WI38 (cell line): ENCODE measurements at regions not wholly inside any gene's neighbourhood (a gene's known extent, or its start where the extent isn't known, plus 50 kb on each side); places are given as distances from the start of the nearest gene placed in this dataset.
"Not testable (repeated sequence)": the region's sequence is repeated elsewhere in the genome, so short reads cannot be mapped to it uniquely, and the experiment has no call there.

ENCODE experiments used
- H3K4me3 ChIP-seq: 2 replicates; pipeline ENCODE4 v1.5.1; 2011; ENCODE audit warnings: low read depth, mild to moderate bottlenecking, control low read depth, low read length
- TF ChIP-seq, protein P1 (sequence below): IDR thresholded peaks from 2 replicates; pipeline ENCODE4 v1.5.1; 2012; ENCODE audit warnings: low read depth, mild to moderate bottlenecking, control low read depth, low read length

DNA sequence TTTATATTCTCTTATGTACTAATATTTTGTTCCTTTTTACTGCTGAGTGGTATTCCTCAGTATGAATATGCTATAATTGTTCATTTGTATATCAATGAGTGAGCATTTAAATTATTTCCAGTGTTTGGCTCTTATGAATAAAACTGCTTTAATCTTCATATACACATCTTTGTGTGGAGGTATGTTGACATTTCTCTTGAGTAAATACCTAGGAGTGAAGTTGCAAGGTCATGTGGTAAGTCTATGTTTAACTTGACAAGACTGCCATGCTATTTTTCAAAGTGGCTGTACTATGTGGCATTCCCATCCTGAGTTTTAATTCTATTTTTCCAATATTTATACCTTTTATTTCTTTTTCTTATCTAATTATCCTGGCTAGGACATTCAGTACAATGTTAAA, 124.2 kb downstream of the ADSS2 start:
- TF ChIP-seq, protein P1, sequence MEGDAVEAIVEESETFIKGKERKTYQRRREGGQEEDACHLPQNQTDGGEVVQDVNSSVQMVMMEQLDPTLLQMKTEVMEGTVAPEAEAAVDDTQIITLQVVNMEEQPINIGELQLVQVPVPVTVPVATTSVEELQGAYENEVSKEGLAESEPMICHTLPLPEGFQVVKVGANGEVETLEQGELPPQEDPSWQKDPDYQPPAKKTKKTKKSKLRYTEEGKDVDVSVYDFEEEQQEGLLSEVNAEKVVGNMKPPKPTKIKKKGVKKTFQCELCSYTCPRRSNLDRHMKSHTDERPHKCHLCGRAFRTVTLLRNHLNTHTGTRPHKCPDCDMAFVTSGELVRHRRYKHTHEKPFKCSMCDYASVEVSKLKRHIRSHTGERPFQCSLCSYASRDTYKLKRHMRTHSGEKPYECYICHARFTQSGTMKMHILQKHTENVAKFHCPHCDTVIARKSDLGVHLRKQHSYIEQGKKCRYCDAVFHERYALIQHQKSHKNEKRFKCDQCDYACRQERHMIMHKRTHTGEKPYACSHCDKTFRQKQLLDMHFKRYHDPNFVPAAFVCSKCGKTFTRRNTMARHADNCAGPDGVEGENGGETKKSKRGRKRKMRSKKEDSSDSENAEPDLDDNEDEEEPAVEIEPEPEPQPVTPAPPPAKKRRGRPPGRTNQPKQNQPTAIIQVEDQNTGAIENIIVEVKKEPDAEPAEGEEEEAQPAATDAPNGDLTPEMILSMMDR, result no peak
- no peak overlapping the region for H3K4me3 ChIP-seq

DNA sequence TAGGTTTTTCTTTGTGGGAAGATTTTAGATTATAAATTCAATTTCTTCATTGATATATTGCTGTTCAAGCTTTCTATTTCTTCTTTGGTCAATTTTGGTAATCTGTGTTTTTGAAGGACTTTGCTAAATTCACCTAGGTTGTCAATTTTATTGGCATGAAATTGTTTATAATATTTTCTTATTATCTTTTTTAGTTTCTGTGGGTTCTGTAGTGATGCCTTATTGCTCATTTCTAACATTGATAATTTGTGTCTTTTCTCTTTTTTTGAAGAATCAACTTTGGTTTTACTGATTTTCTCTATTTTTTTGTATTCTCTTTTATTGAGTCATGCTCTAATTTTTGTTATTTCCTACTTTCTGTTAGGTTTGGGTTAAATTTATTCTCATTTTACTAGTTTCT, 123.2 kb downstream of the ADSS2 start:
- TF ChIP-seq, protein P1, result no peak
- no peak overlapping the region for H3K4me3 ChIP-seq

DNA sequence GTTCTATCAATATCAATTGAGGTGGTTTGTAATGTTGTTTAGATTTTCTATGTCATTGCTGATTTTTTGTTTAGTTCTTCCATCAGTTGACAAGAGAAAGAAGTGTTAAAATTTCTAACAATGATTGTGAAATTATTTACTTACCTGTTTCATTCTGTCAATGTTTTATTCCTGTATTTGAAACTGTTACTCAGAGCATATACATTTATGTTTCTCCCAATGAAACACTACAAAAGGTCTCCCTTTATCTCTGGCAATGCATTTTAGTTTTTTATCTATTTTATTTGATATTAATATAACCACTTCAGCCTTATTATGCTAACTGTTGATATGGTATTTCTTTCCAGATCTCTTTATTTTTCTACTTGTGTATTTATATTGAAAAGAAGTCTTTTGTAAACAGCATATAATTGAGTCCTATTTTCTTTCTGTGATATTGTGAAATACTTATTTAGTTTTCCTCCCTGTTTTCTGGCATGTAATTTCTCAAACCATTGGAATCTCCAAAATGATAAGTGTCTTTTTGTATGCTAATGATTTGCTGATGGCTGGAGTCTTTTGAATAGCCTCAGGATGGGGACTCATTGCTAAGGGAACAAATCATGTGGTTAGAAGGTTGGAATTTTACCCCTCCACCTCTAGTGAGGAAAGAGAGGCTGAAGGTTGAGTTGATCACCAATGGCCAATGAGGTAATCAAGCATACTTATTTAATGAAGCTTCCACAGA, 122.0 kb downstream of the ADSS2 start:
- H3K4me3 ChIP-seq, result no peak overlapping the region
- TF ChIP-seq, protein P1, result no peak

DNA sequence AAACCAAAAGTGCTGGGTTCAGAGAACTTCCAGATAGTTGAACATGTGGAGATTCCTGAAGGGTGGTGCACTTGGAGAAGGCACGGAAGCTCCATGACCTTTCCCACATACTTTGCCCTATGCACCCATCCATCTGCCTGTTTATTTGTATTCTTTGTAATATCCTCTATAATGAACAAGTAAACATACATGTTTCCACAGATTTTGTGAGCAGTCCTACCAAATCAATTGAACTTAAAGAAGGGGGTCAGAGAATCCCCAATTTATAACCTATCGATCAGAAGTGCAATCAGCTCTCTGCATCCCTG, 121.4 kb downstream of the ADSS2 start:
- TF ChIP-seq, protein P1, result no peak
- H3K4me3 ChIP-seq, result no peak overlapping the region

DNA sequence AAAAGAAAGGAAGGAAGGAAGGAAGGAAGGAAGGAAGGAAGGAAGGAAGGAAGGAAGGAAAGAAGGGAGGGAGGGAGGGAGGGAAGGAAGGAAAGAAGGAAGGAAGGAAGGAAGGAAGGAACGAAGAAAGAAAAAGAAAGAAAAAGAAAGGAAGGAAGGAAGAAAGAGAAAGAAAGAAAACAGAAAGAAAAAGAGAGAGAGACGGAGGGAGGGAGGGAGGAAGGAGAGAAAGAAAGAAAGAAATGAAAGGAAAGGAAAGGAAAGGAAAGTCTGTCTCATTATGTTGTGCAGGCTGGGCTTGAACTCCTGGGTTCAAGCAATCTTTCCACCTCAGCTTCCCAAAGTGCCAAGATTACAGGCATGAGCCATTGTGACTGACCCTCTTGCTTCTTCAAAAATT, 118.9 kb downstream of the ADSS2 start:
- not testable (repeated sequence) for H3K4me3 ChIP-seq

DNA sequence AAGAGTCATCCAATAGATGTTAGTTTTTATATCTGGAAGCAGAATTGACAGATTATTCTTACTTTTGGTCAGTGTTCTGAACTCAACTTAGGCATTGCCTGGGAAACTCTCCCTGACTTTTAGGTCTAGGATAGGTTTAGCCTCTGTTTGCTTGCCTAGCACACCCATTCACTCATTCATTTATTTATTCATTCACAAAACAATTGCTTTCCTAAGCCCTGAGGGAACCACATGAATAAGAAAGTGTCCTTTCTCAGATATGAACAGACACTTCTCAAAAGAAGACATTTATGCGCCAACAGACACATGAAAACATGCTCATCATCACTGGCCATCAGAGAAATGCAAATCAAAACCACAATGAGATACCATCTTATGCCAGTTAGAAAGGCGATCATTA, 117.4 kb downstream of the ADSS2 start:
- H3K4me3 ChIP-seq, result not testable (repeated sequence)

DNA sequence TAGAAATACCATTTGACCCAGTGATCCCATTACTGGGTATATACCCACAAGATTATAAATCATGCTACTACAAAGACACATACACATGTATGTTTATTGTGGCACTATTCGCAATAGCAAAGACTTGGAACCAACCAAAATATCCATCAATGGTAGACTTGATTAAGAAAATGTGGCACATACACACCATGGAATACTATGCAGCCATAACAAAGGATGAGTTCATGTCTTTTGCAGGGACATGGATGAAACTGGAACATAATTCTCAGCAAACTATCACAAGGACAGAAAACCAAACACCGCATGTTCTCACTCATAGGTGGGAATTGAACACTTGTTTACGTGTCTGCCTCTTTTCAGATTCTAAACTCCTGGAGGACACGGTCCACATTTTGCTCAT, 116.9 kb downstream of the ADSS2 start:
- H3K4me3 ChIP-seq, result not testable (repeated sequence)

DNA sequence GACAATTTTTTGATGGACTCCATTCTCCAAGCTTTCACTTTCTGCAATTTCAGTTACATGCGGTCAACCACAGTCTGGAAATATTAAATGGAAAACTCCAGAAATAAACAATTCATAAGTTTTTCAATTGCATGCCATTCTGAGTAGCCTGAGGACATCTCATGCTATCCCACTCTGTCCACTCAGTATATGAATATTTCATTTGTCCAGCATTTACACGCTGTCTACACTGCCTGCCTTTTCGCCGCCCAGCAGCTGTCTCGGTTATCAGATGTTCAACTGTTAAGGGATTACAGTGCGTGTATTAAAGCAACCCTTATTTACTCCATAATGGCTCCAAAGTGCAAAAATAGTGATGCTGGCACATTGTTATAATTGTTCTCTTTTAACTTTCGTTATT, 116.3 kb downstream of the ADSS2 start:
- H3K4me3 ChIP-seq, result no peak overlapping the region
- TF ChIP-seq, protein P1, result no peak

DNA sequence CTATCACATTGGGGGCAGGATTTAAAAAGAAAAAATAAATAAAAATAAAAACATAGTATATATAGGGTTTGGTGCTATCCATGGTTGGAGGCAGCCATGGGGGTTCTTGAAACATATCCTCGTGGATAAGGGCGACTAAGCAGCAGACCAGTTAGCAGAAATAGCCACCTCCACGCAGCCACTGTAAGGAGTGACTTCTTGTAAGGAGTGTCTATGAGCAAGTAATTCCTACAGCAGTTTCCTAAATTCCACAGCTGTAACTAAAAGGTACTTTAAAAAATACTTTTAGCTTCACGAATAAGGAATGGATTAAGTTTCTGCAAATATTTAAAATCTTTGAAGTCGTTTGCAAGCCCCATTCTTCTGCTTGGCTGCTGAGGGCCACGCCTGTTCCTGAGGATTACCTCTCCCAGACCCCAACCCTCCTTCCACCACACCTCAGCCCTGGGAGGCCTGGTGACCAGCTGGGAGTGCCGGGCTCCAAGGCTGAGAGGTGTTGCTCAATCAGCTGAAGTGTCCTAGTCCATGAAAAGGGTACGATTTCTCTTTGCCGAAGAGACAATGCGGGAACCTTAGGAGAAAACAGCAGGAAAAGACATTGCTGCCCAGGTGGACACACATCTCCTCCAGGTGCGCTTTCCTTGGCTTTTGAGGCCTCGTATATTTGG, 115.3 kb downstream of the ADSS2 start:
- TF ChIP-seq, protein P1, result no peak
- H3K4me3 ChIP-seq, result no peak overlapping the region
